Uterus (tissue), 2 donors: ENCODE measurements at regions not wholly inside any gene's neighbourhood (a gene's known extent, or its start where the extent isn't known, plus 50 kb on each side); places are given as distances from the start of the nearest gene placed in this dataset.

Experiments
- POLR2A ChIP-seq, 2 donors: fragments of 450-650 bp; IDR thresholded peaks; one replicate each; pipeline ENCODE4 v1.6.1; 2016; ENCODE audit warnings: antibody characterized with exemption in 2 of 2, mild to moderate bottlenecking in 1 of 2, moderate library complexity in 1 of 2
- TF ChIP-seq, protein P1 (sequence below), 4 experiments: fragments of 200-600 bp in 2 of 4; fragments of 450-650 bp in 2 of 4; sonication (generic) in 2 of 4; IDR thresholded peaks; one replicate each; pipeline ENCODE4 v1.5.1; 2016 to 2019; ENCODE audit warnings: antibody characterized with exemption in 4 of 4, mild to moderate bottlenecking in 2 of 4, moderate library complexity in 1 of 4

- TF ChIP-seq, protein P1, sequence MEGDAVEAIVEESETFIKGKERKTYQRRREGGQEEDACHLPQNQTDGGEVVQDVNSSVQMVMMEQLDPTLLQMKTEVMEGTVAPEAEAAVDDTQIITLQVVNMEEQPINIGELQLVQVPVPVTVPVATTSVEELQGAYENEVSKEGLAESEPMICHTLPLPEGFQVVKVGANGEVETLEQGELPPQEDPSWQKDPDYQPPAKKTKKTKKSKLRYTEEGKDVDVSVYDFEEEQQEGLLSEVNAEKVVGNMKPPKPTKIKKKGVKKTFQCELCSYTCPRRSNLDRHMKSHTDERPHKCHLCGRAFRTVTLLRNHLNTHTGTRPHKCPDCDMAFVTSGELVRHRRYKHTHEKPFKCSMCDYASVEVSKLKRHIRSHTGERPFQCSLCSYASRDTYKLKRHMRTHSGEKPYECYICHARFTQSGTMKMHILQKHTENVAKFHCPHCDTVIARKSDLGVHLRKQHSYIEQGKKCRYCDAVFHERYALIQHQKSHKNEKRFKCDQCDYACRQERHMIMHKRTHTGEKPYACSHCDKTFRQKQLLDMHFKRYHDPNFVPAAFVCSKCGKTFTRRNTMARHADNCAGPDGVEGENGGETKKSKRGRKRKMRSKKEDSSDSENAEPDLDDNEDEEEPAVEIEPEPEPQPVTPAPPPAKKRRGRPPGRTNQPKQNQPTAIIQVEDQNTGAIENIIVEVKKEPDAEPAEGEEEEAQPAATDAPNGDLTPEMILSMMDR (IDR thresholded peaks at IDR 0.05) = no peak
- TF ChIP-seq POLR2A (IDR thresholded peaks at IDR 0.05) = no peak
Measured at GRCh38 chr21:31545036-31545435, 114.5 kb upstream of the SOD1 start.
